Stimulated activated CD4-positive, alpha-beta T cell treated with anti-CD3 and anti-CD28 coated beads, Interleukin-4, amount 100 ng/mL, for 24 hours (primary cell): ENCODE measurements at regions not wholly inside any gene's neighbourhood (a gene's known extent, or its start where the extent isn't known, plus 50 kb on each side); places are given as distances from the start of the nearest gene placed in this dataset.

ENCODE experiments used
- DNase-seq: peaks from one replicate; pipeline ENCODE4 v3.0.0-alpha.2; 2020

GRCh38 chr6:41404182-41404845, 68.9 kb downstream of the NCR2 start:
- no peak for DNase-seq

- no peak for DNase-seq
These were observed 70.7 kb downstream of the NCR2 start for GRCh38 chr6:41405941-41406727.

- DNase-seq: no peak
These were observed 71.5 kb downstream of the NCR2 start for GRCh38 chr6:41406728-41407489.

GRCh38 chr6:41408576-41408975, 73.2 kb downstream of the NCR2 start:
- DNase-seq: no peak

- DNase-seq: no peak
These were observed 73.6 kb downstream of the NCR2 start for GRCh38 chr6:41408982-41409381.

GRCh38 chr6:41409489-41409888, 74.1 kb downstream of the NCR2 start:
- no peak for DNase-seq

- no peak for DNase-seq
These were observed 76.6 kb downstream of the NCR2 start for GRCh38 chr6:41411961-41412360.

GRCh38 chr6:41413250-41413649, 77.8 kb downstream of the NCR2 start:
- DNase-seq: no peak

- no peak for DNase-seq
These were observed 81.1 kb downstream of the NCR2 start for GRCh38 chr6:41416501-41416837.

- no peak for DNase-seq
These were observed 83.3 kb downstream of the NCR2 start for GRCh38 chr6:41418741-41419140.

- no peak for DNase-seq
These were observed 84.0 kb downstream of the NCR2 start for GRCh38 chr6:41419385-41419784.

GRCh38 chr6:41420186-41420585, 84.8 kb downstream of the NCR2 start:
- DNase-seq: no peak

GRCh38 chr6:41422161-41422560, 86.8 kb downstream of the NCR2 start:
- no peak for DNase-seq

GRCh38 chr6:41423002-41423401, 87.6 kb downstream of the NCR2 start:
- DNase-seq: no peak

GRCh38 chr6:41424370-41425058, 89.1 kb downstream of the NCR2 start:
- DNase-seq: peak; percentile 88

GRCh38 chr6:41425511-41425910, 90.1 kb downstream of the NCR2 start:
- DNase-seq: no peak

GRCh38 chr6:41426438-41426851, 91.0 kb downstream of the NCR2 start:
- DNase-seq: peak; percentile 13

GRCh38 chr6:41426888-41427641, 91.7 kb downstream of the NCR2 start:
- no peak for DNase-seq

- no peak for DNase-seq
These were observed 92.4 kb downstream of the NCR2 start for GRCh38 chr6:41427642-41428335.

- DNase-seq: no peak
These were observed 93.1 kb downstream of the NCR2 start for GRCh38 chr6:41428336-41428995.

GRCh38 chr6:41428996-41429421, 93.6 kb downstream of the NCR2 start:
- peak; percentile 61 for DNase-seq
